Parathyroid adenoma (tissue), 2 donors: ENCODE measurements at regions not wholly inside any gene's neighbourhood (a gene's known extent, or its start where the extent isn't known, plus 50 kb on each side); places are given as distances from the start of the nearest gene placed in this dataset.

ENCODE experiments used
- H2AFZ ChIP-seq: fragments of 300-600 bp; sonication (generic); one replicate; pipeline ENCODE4 v1.7.0; 2017; ENCODE audit warnings: antibody characterized with exemption, mild to moderate bottlenecking
- H3K27ac ChIP-seq: fragments of 300-600 bp; sonication (generic); one replicate; pipeline ENCODE4 v1.7.0; 2017
- H3K27me3 ChIP-seq: fragments of 300-600 bp; sonication (generic); one replicate; pipeline ENCODE4 v1.7.0; 2017; ENCODE audit warnings: low read length; ENCODE audit not compliant: control insufficient read depth, insufficient read depth
- H3K36me3 ChIP-seq: fragments of 300-600 bp; sonication (generic); one replicate; pipeline ENCODE4 v1.7.0; 2017; ENCODE audit warnings: low read length; ENCODE audit not compliant: control insufficient read depth, insufficient read depth
- H3K4me1 ChIP-seq: fragments of 300-600 bp; sonication (generic); one replicate; pipeline ENCODE4 v1.7.0; 2017; ENCODE audit warnings: control low read depth
- H3K4me2 ChIP-seq: fragments of 300-600 bp; sonication (generic); one replicate; pipeline ENCODE4 v1.7.0; 2017; ENCODE audit warnings: low read length
- H3K4me3 ChIP-seq: fragments of 300-600 bp; sonication (generic); one replicate; pipeline ENCODE4 v1.7.0; 2017; ENCODE audit warnings: low read depth, low read length
- H3K79me2 ChIP-seq: fragments of 300-600 bp; sonication (generic); one replicate; pipeline ENCODE4 v1.7.0; 2017; ENCODE audit warnings: control low read depth
- H3K9ac ChIP-seq: fragments of 300-600 bp; sonication (generic); one replicate; pipeline ENCODE4 v1.7.0; 2017; ENCODE audit warnings: mild to moderate bottlenecking
- H3K9me3 ChIP-seq: fragments of 300-600 bp; sonication (generic); one replicate; pipeline ENCODE4 v1.7.0; 2017; ENCODE audit warnings: low read length; ENCODE audit not compliant: control insufficient read depth
- CTCF ChIP-seq: fragments of 300-600 bp; sonication (generic); IDR thresholded peaks from one replicate; pipeline ENCODE4 v1.7.0; 2017; ENCODE audit warnings: antibody characterized with exemption, mild to moderate bottlenecking
- donor health status: primary hyperparathyroidism.

- H3K27me3 ChIP-seq, result no peaks in the 10 kb centered on the region
- no peaks in the 10 kb centered on the region for H3K4me1 ChIP-seq
- H2AFZ ChIP-seq, result no peak overlapping the region
Observed at GRCh38 chr22:22993184-22993583, 77.1 kb upstream of the GNAZ start.

GRCh38 chr22:22995166-22995565, 75.2 kb upstream of the GNAZ start:
- H3K9me3 ChIP-seq, result no peaks in the 10 kb centered on the region
- H3K27me3 ChIP-seq, result no peaks in the 10 kb centered on the region
- no peak overlapping the region for H3K27ac ChIP-seq
- H2AFZ ChIP-seq, result no peak overlapping the region
- no peaks in the 10 kb centered on the region for H3K36me3 ChIP-seq
- no peaks in the 10 kb centered on the region for H3K79me2 ChIP-seq
- no peaks in the 10 kb centered on the region for H3K4me1 ChIP-seq
- no peak overlapping the region for H3K4me3 ChIP-seq
- no peak overlapping the region for H3K9ac ChIP-seq
- H3K4me2 ChIP-seq, result no peak overlapping the region
- no peak for TF ChIP-seq CTCF

More at GRCh38 chr22:22993184-22993583, 77.1 kb upstream of the GNAZ start:
- no peak overlapping the region for H3K27ac ChIP-seq
- H3K79me2 ChIP-seq, result no peaks in the 10 kb centered on the region
- no peak overlapping the region for H3K4me3 ChIP-seq
- no peak overlapping the region for H3K9ac ChIP-seq
- no peaks in the 10 kb centered on the region for H3K36me3 ChIP-seq
- H3K9me3 ChIP-seq, result no peaks in the 10 kb centered on the region
- no peak for TF ChIP-seq CTCF
- no peak overlapping the region for H3K4me2 ChIP-seq

DNA sequence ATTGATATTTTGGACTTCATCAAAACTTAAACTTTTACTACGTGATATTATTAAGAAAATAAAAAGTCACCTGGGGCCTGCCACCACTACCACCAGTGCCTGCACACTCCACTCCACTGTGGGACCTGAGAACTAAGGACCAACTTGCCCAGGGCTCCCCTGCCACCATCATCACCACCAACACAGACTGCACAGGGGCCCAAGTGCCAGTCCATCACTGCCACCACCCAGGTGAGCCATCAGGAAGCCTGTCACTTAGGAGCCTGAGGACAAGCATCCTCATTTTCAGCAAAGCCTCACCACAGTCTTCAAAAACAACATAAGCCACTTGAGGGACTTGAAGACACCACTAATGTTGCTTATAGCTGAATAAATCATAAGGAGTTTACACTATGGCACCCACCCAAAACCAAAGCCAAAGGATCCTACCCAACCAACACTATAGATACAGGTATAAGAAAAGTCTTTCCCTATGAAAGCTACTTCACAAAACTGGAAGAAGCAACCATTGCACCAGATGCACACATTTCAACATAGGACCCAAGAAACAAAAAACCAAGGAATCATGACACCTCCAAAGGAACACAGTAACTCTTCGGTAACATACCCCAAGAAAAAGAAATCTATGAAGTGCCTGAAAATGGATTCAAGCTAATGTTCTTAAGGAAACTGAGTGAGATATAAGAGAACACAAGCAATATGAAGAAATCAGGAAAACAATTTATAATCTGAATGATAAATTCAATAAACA, 73.6 kb upstream of the GNAZ start:
- H3K4me2 ChIP-seq, result no peak overlapping the region
- H3K36me3 ChIP-seq, result no peaks in the 10 kb centered on the region
- no peaks in the 10 kb centered on the region for H3K79me2 ChIP-seq
- TF ChIP-seq CTCF, result no peak
- H3K27me3 ChIP-seq, result no peaks in the 10 kb centered on the region
- H3K9ac ChIP-seq, result no peak overlapping the region
- H3K9me3 ChIP-seq, result no peaks in the 10 kb centered on the region
- no peak overlapping the region for H3K4me3 ChIP-seq
- no peak overlapping the region for H2AFZ ChIP-seq
- H3K4me1 ChIP-seq, result no peaks in the 10 kb centered on the region
- H3K27ac ChIP-seq, result no peak overlapping the region

GRCh38 chr22:22997262-22997898, 72.9 kb upstream of the GNAZ start:
- Histone ChIP-seq H3K9ac (no peak overlapping the region), H2AFZ (no peak overlapping the region), H3K4me2 (no peak overlapping the region), H3K36me3 (no peaks in the 10 kb centered on the region), H3K4me1 (no peaks in the 10 kb centered on the region), H3K79me2 (no peaks in the 10 kb centered on the region), H3K9me3 (no peaks in the 10 kb centered on the region), H3K27me3 (no peaks in the 10 kb centered on the region), H3K4me3 (no peak overlapping the region), H3K27ac (no peak overlapping the region)
- no peak for TF ChIP-seq CTCF
